WTC11 (cell line): ENCODE measurements at regions not wholly inside any gene's neighbourhood (a gene's known extent, or its start where the extent isn't known, plus 50 kb on each side); places are given as distances from the start of the nearest gene placed in this dataset.

Experiments
- ATAC-seq: fragments of 200-7000 bp; cut with Tn5 transposase; 2 replicates; pipeline ENCODE4 v1.10.0; 2021; ENCODE audit warnings: mild to moderate bottlenecking, moderate library complexity
- CTCF ChIA-PET: fragments of 300-600 bp; sonication (Branson Sonifier 250); formaldehyde crosslinking; loops from one replicate; lab custom pipeline; 2021; ENCODE audit warnings: antibody characterized with exemption; lab: Charles Lee
- POLR2A ChIA-PET: fragments of 350-600 bp; sonication (Branson Sonifier 250); formaldehyde crosslinking; loops from one replicate; lab custom pipeline; 2021; ENCODE audit warnings: antibody characterized with exemption; lab: Charles Lee
- DNase-seq: peaks from one replicate; pipeline ENCODE4 v3.0.0; 2021; ENCODE audit warnings: low spot score
- H3K27ac Mint-ChIP-seq: 2 replicates; pipeline ENCODE4 v1.8.0; 2021; ENCODE audit warnings: mixed read lengths
- H3K27me3 Mint-ChIP-seq: 2 replicates; pipeline ENCODE4 v1.8.0; 2021; ENCODE audit warnings: low read depth, mild to moderate bottlenecking, moderate library complexity, mixed read lengths
- H3K36me3 Mint-ChIP-seq: 2 replicates; pipeline ENCODE4 v1.8.0; 2021; ENCODE audit warnings: mixed read lengths
- H3K4me1 Mint-ChIP-seq: 2 replicates; pipeline ENCODE4 v1.8.0; 2022; ENCODE audit warnings: mixed read lengths
- H3K4me3 Mint-ChIP-seq: 2 replicates; pipeline ENCODE4 v1.8.0; 2021; ENCODE audit warnings: mild to moderate bottlenecking, moderate library complexity, mixed read lengths
- H3K9me3 Mint-ChIP-seq: 2 replicates; pipeline ENCODE4 v1.8.0; 2021; ENCODE audit warnings: mixed read lengths
- E2F4 ChIP-seq: sonication (generic); formaldehyde crosslinking; IDR thresholded peaks from 2 replicates; pipeline ENCODE4 v1.8.1; 2022; ENCODE audit warnings: low read depth, mild to moderate bottlenecking, moderate library complexity, missing genetic modification reagents, borderline replicate concordance
- FOXJ3 ChIP-seq: sonication (generic); formaldehyde crosslinking; IDR thresholded peaks from 2 replicates; pipeline ENCODE4 v1.9.0; 2021; ENCODE audit warnings: missing genetic modification reagents, mild to moderate bottlenecking, borderline replicate concordance
- GABPB1 ChIP-seq: sonication (generic); formaldehyde crosslinking; IDR thresholded peaks from 2 replicates; pipeline ENCODE4 v1.8.1; 2023; ENCODE audit warnings: mild to moderate bottlenecking, missing genetic modification reagents
- HMGA2 ChIP-seq: fragments of 250-450 bp; sonication (Bioruptor Pico); IDR thresholded peaks from 2 replicates; pipeline ENCODE4 v1.4.0; 2021; ENCODE audit warnings: mild to moderate bottlenecking, moderate library complexity
- IRF2 ChIP-seq: sonication (generic); formaldehyde crosslinking; IDR thresholded peaks from 2 replicates; pipeline ENCODE4 v1.8.0; 2022; ENCODE audit warnings: low read depth, missing genetic modification reagents, borderline replicate concordance
- NR1H2 ChIP-seq: sonication (generic); formaldehyde crosslinking; IDR thresholded peaks from 2 replicates; pipeline ENCODE4 v1.9.0; 2021; ENCODE audit warnings: mild to moderate bottlenecking, moderate library complexity, missing genetic modification reagents
- NR2C2 ChIP-seq: sonication (generic); formaldehyde crosslinking; IDR thresholded peaks from 2 replicates; pipeline ENCODE4 v1.8.0; 2022; ENCODE audit warnings: mild to moderate bottlenecking, missing genetic modification reagents
- NR3C1 ChIP-seq: sonication (generic); formaldehyde crosslinking; conservative IDR thresholded peaks from 2 replicates; pipeline ENCODE4 v1.8.1; 2023; ENCODE audit warnings: low read depth, mild to moderate bottlenecking, missing genetic modification reagents
- SOX15 ChIP-seq: fragments of 250-450 bp; sonication (Bioruptor Pico); IDR thresholded peaks from 2 replicates; pipeline ENCODE4 v1.9.0; 2021; ENCODE audit warnings: mild to moderate bottlenecking
- TCF7 ChIP-seq: sonication (generic); formaldehyde crosslinking; IDR thresholded peaks from 2 replicates; pipeline ENCODE4 v1.8.0; 2022; ENCODE audit warnings: mild to moderate bottlenecking, low read depth, missing genetic modification reagents, moderate library complexity
- USF1 ChIP-seq: sonication (generic); formaldehyde crosslinking; IDR thresholded peaks from 2 replicates; pipeline ENCODE4 v1.8.0; 2022; ENCODE audit warnings: mild to moderate bottlenecking, missing genetic modification reagents
- ZNF219 ChIP-seq: sonication (generic); formaldehyde crosslinking; IDR thresholded peaks from 2 replicates; pipeline ENCODE4 v1.8.0; 2023; ENCODE audit warnings: missing genetic modification reagents, mild to moderate bottlenecking, borderline replicate concordance

- no peak for TF ChIP-seq SOX15
Measured at GRCh38 chr2:101566632-101567228, 91.8 kb upstream of the RFX8 start (continued).

GRCh38 chr2:101563849-101564248, 88.9 kb upstream of the RFX8 start:
- H3K4me3 Mint-ChIP-seq, result no peak overlapping the region
- POLR2A ChIA-PET, result interaction anchor here (1.4 kb wide), 1 partner anchor 10 kb away, joined by 3 read pairs; no protein-coding TSS in a partner anchor
- peaks cover 2% of the 10 kb centered on the region; the same call in 1 of the 2 replicates for H3K27me3 Mint-ChIP-seq
- no peak overlapping the region for H3K27ac Mint-ChIP-seq
- no peaks in the 10 kb centered on the region for H3K9me3 Mint-ChIP-seq
- ATAC-seq, result no peak
- TF ChIP-seq USF1, result no peak
- no peak for TF ChIP-seq HMGA2 (CRISPR knock-in tag)
- TF ChIP-seq GABPB1 (CRISPR knock-in tag), result no peak
- TF ChIP-seq NR3C1 (CRISPR knock-in tag), result no peak
- H3K4me1 Mint-ChIP-seq, result peaks cover 35% of the 10 kb centered on the region
- CTCF ChIA-PET, result no interaction called here
- DNase-seq, result no peak
- H3K36me3 Mint-ChIP-seq, result no peaks in the 10 kb centered on the region

- TF ChIP-seq NR1H2 (CRISPR knock-in tag) (no peak), TCF7 (CRISPR knock-in tag) (no peak), GABPB1 (CRISPR knock-in tag) (no peak), NR2C2 (CRISPR knock-in tag) (no peak), IRF2 (CRISPR knock-in tag) (no peak), E2F4 (CRISPR knock-in tag) (no peak), ZNF219 (no peak)
- H3K4me3 Mint-ChIP-seq, result no peak overlapping the region
- DNase-seq, result no peak
- H3K27me3 Mint-ChIP-seq, result peaks cover 2% of the 10 kb centered on the region; the same call in 1 of the 2 replicates
- ChIA-PET CTCF (no interaction called here), POLR2A (no interaction called here)
- H3K9me3 Mint-ChIP-seq, result no peaks in the 10 kb centered on the region
- no peak overlapping the region for H3K27ac Mint-ChIP-seq
- H3K36me3 Mint-ChIP-seq, result no peaks in the 10 kb centered on the region
- peaks cover 17% of the 10 kb centered on the region for H3K4me1 Mint-ChIP-seq
- ATAC-seq, result no peak
Measured at GRCh38 chr2:101560780-101561315, 85.9 kb upstream of the RFX8 start.

GRCh38 chr2:101559551-101559950, 84.6 kb upstream of the RFX8 start:
- no peak for TF ChIP-seq GABPB1 (CRISPR knock-in tag)
- TF ChIP-seq FOXJ3, result no peak
- no peaks in the 10 kb centered on the region for H3K36me3 Mint-ChIP-seq
- H3K27me3 Mint-ChIP-seq, result peaks cover 2% of the 10 kb centered on the region; the same call in 1 of the 2 replicates
- no peak for ATAC-seq
- POLR2A ChIA-PET, result no interaction called here
- no peak for DNase-seq
- no peak overlapping the region for H3K4me3 Mint-ChIP-seq
- H3K27ac Mint-ChIP-seq, result no peak overlapping the region
- peaks cover 6% of the 10 kb centered on the region for H3K4me1 Mint-ChIP-seq
- CTCF ChIA-PET, result no interaction called here
- no peaks in the 10 kb centered on the region for H3K9me3 Mint-ChIP-seq

GRCh38 chr2:101558740-101559525, 84.0 kb upstream of the RFX8 start:
- peaks cover 4% of the 10 kb centered on the region for H3K4me1 Mint-ChIP-seq
- DNase-seq (no peak), ATAC-seq (no peak)
- ChIA-PET POLR2A (no interaction called here), CTCF (no interaction called here)
- no peaks in the 10 kb centered on the region for H3K36me3 Mint-ChIP-seq
- no peak overlapping the region for H3K4me3 Mint-ChIP-seq
- H3K27ac Mint-ChIP-seq, result no peak overlapping the region
- TF ChIP-seq TCF7 (CRISPR knock-in tag), result no peak
- TF ChIP-seq GABPB1 (CRISPR knock-in tag), result peak; percentile 55; the same call in 1 of the 2 replicates
- TF ChIP-seq, all 79 proteins: peak for 1
- no peaks in the 10 kb centered on the region for H3K9me3 Mint-ChIP-seq
- H3K27me3 Mint-ChIP-seq, result peaks cover 2% of the 10 kb centered on the region; the same call in 1 of the 2 replicates
